OCI-M1 (cell line): ENCODE measurements at regions not wholly inside any gene's neighbourhood (a gene's known extent, or its start where the extent isn't known, plus 50 kb on each side); places are given as distances from the start of the nearest gene placed in this dataset.
A peak's percentile ranks its signal among the peaks of the same experiment; 100 is the strongest.

Experiments used
- DNase-seq: peaks from one replicate; lab custom pipeline; 2025; lab: John Stamatoyannopoulos, UW

- DNase-seq: peak; percentile 6
These were observed 328.9 kb downstream of the SEC23A start for GRCh38 chr14:38774162-38774561.

GRCh38 chr14:38770251-38770650 lies 332.8 kb downstream of the SEC23A start:
- no peak for DNase-seq

- DNase-seq: peak; percentile 20
These were observed 340.2 kb downstream of the SEC23A start for GRCh38 chr14:38762845-38763244.

- DNase-seq: no peak
These were observed 340.6 kb downstream of the SEC23A start for GRCh38 chr14:38762426-38762825.

- no peak for DNase-seq
These were observed 342.0 kb downstream of the SEC23A start for GRCh38 chr14:38761033-38761432.

GRCh38 chr14:38758661-38759060 lies 344.4 kb downstream of the SEC23A start:
- no peak for DNase-seq

- no peak for DNase-seq
These were observed 348.0 kb downstream of the SEC23A start for GRCh38 chr14:38755036-38755435.

- DNase-seq: no peak
These were observed 350.3 kb downstream of the SEC23A start for GRCh38 chr14:38752750-38753149.

- DNase-seq: no peak
These were observed 350.7 kb downstream of the SEC23A start for GRCh38 chr14:38752341-38752740.

GRCh38 chr14:38751459-38751858 lies 351.6 kb downstream of the SEC23A start:
- no peak for DNase-seq

- no peak for DNase-seq
These were observed 353.1 kb downstream of the SEC23A start for GRCh38 chr14:38749936-38750335.

- DNase-seq: no peak
These were observed 357.2 kb downstream of the SEC23A start for GRCh38 chr14:38745861-38746260.

GRCh38 chr14:38743966-38744584 lies 359.0 kb downstream of the SEC23A start:
- DNase-seq: no peak

- no peak for DNase-seq
These were observed 365.2 kb downstream of the SEC23A start for GRCh38 chr14:38737686-38738407.

GRCh38 chr14:38735005-38735404 lies 368.0 kb downstream of the SEC23A start:
- no peak for DNase-seq

GRCh38 chr14:38731962-38732361 lies 371.1 kb downstream of the SEC23A start:
- DNase-seq: no peak

- no peak for DNase-seq
These were observed 372.6 kb downstream of the SEC23A start for GRCh38 chr14:38730420-38730819.

- no peak for DNase-seq
These were observed 375.3 kb downstream of the SEC23A start for GRCh38 chr14:38727731-38728130.

GRCh38 chr14:38724621-38725020 lies 378.4 kb downstream of the SEC23A start:
- DNase-seq: no peak

- no peak for DNase-seq
These were observed 379.1 kb downstream of the SEC23A start for GRCh38 chr14:38723959-38724358.

GRCh38 chr14:38723277-38723676 lies 379.8 kb downstream of the SEC23A start:
- DNase-seq: no peak

- DNase-seq: peak; percentile 78
These were observed 381.1 kb downstream of the SEC23A start for GRCh38 chr14:38721822-38722431.

- DNase-seq: no peak
These were observed 384.5 kb downstream of the SEC23A start for GRCh38 chr14:38718519-38718918.
